HUDEP-2 (cell line): ENCODE measurements at regions not wholly inside any gene's neighbourhood (a gene's known extent, or its start where the extent isn't known, plus 50 kb on each side); places are given as distances from the start of the nearest gene placed in this dataset.

Experiments
- DNase-seq, 76 experiments: peaks; one replicate each; lab custom pipeline; 2025; ENCODE audit not compliant: unreplicated experiment in 76 of 76; lab: John Stamatoyannopoulos, UW

- no peak for DNase-seq
These were observed 279.3 kb downstream of the BMP7 start for GRCh38 chr20:56986931-56987720.

GRCh38 chr20:56987986-56988385 is 278.5 kb downstream of the BMP7 start:
- peak in 6 of 76 experiments; percentile 2 to 42 (median 10) for DNase-seq

DNA sequence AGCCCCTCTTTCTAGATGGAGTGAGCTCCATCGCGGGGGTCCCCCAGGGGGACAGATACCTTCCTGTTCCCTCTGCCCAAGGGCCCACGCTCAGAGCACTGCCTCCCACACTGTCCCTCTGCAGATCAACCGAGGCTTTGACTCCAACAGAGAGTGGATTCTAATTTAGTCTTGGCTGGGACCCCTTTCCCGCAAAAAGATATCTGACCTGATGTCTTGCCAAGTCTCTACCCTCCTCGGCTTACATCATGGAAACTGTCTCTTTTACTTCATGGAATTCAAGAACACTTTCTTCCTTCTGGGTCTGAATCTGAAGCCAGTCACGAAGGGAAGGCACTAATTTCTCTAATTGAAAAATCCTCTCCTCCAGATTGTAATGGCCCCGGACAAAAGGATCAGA is 278.0 kb downstream of the BMP7 start:
- DNase-seq: no peak

- DNase-seq: no peak
These were observed 276.9 kb downstream of the BMP7 start for GRCh38 chr20:56989516-56989915.

- DNase-seq: no peak
These were observed 273.4 kb downstream of the BMP7 start for GRCh38 chr20:56993020-56993559.

DNA sequence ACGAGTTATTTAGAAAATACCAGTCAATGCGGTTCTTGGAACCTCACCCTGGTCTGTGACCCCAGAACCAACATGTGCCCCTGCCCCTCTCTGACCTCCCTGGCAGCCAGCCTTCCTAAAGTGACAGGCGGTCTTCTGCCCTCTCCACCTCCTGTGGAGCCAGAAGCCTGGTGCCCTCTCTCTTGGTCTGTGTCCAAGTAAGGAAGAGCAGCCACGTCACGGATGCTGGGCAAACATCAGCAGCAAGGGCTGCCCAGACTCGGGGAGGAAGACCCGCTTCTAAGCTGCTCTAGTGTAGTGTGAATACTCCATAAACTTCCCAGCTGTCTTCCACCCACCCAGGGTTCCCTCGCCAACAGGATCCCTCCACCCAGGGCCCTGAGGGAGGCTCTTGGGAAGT is 272.4 kb downstream of the BMP7 start:
- DNase-seq: no peak

DNA sequence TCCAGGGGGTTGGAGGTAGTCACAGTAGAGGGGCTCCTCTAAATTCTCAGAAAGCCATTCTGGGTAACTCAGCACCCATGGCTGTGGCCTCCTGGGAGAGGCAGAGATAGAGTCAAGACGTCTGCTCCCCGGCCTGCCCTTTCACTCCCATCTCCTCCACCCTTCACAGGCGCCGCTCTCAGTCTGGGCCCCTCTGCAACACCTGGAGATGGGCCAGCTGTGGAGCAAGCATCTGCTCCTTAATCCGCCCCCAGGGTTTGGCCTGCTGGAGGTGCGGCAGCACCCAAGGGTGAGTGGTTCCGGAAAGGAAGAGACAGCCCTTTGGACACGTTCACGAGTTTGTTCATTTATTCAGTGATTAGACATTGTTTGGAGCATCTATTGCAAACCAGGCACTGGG is 271.3 kb downstream of the BMP7 start:
- no peak for DNase-seq

GRCh38 chr20:56995635-56996075 is 270.8 kb downstream of the BMP7 start:
- DNase-seq: peak in 10 of 76 experiments; percentile 1 to 14 (median 4)

DNA sequence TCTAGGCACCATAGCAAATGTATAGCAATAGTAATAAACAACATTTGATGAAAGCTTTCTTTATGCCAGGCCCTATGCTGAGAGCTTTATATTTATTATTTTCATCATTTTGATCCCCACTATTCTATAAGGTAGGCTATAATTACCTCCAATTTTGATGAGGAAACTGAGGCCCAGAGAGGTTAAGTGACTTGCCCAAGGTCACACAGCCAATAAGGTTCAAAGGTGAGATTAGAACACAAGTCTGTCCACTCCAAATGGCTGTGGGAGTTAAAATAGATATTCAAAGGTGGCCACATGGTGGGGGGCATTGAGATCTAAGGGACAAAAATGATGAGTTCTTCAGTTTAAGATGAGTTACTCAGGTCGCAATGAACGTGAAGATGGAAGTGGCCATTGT is 269.9 kb downstream of the BMP7 start:
- DNase-seq: no peak

DNA sequence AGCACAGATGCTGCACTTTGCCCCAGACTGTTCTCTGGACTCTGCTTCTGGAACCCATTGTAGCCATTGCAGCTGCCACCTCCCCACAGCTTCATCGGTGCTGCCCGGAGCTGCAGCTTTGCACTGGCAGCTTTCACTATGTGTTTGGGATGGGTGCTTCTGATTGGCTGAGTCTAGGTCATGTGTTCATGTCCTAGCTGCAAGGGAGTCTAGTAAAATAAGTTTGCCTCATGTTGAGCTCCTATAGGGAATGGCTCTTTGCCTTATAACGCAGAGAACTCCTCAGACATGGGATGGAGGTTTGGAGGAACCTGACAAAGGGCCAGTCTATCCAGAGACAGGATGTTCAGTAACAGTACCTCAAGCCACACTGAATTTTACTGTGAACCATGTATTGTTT is 268.0 kb downstream of the BMP7 start:
- no peak for DNase-seq

GRCh38 chr20:57000441-57000968 is 265.9 kb downstream of the BMP7 start:
- no peak for DNase-seq

DNA sequence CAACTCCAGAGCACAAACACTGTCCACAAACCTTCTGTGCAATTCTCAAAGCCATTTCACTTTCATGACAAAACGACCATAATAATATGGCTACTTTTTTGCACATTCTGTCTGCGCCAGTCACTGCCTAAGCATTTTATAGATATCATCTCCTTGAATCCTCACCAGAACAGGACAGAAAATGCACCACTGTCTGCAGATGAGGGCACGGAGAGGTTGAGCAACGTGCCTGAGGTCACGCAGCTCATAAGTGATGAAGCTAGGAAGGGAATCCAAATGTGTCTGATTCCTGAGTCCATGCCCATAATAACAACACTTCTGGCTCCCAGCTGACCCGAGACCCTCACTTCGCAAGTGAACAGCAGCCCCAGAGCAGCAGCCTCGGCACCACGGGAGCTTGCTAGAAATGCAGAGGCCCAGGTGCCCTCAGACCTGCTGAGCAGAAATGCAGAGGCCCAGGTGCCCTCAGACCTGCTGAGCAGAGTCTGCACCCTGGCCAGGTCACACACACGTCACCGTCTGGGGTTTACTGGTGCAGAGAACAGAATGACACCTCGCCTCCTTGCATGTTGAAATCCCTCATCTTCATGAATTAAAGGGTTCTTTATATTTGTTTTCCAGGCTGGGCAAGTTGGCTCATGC is 265.2 kb downstream of the BMP7 start:
- no peak for DNase-seq

DNA sequence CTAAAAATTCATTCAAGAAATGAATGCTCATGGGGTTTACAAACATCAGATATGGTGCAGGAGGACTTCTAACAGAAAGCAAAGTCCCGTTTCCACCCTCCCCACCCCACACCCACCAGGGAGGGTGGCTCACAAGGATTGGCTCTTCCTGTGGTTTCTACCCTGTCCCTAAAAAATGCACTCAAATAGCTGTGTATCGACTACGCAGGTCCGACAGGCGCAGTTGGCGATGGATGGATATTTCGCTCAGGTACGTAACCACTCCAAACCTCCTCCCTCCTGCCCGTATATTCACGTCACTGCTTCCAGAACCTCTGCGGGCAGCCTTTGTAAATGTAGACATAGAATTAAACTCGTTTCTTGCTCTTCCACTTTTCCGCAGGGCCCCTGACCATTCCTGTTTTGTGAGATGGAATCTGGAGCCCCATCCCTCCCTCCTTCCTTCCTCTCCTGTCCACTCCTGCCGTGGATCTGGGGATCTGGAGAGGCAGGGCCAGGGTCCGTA is 264.3 kb downstream of the BMP7 start:
- DNase-seq: no peak

- DNase-seq: no peak
These were observed 263.4 kb downstream of the BMP7 start for GRCh38 chr20:57003012-57003411.

DNA sequence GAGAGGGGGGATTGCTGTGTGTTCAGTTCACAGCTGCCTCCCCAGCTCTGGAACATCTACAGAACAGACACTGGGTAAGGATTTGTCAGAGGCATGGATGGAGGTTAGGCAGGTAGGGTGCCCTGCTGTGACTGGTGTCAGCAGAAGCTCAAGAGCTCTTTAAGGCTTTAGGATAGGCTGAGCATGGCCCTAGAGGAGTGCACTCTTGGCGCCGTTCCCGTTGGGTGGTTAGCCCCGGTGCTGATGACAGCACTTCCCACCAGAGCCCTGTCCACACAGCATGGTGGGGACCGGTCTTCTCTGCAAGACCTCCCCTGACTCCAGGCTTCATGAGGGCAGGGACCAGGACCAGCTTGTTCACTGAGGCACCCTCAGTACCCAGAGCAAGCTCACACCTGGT is 262.0 kb downstream of the BMP7 start:
- DNase-seq: no peak

GRCh38 chr20:57004951-57005933 is 261.2 kb downstream of the BMP7 start:
- DNase-seq: no peak

GRCh38 chr20:57006411-57007170 is 259.9 kb downstream of the BMP7 start:
- no peak for DNase-seq

- DNase-seq: no peak
These were observed 259.3 kb downstream of the BMP7 start for GRCh38 chr20:57007171-57007540.

- no peak for DNase-seq
These were observed 258.2 kb downstream of the BMP7 start for GRCh38 chr20:57008217-57008616.

DNA sequence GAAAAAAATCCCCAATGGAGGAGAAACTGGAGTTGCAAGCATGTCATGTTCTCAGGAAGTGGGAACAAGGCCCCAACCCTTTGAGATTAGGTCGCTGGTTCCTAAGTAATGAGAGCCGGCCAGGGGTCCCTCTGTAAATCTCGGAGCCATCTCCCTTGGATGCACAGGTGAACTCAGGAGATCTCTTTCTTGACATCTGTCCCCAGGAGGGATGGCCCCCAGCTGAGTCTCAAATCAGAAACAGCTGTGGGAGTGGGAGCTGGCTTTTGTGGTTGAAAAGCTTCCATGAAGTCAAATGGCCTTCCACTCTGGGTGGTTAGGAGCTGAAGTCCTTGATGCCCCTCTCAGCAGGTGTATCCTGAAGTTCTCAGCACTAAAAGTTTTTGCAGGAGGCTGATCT is 257.1 kb downstream of the BMP7 start:
- DNase-seq: no peak
